ENCODE measurements at regions not wholly inside any gene's neighbourhood (a gene's known extent, or its start where the extent isn't known, plus 50 kb on each side); places are given as distances from the start of the nearest gene placed in this dataset.
"Not testable (repeated sequence)": the region's sequence is repeated elsewhere in the genome, so short reads cannot be mapped to it uniquely, and the experiment has no call there.

DNA sequence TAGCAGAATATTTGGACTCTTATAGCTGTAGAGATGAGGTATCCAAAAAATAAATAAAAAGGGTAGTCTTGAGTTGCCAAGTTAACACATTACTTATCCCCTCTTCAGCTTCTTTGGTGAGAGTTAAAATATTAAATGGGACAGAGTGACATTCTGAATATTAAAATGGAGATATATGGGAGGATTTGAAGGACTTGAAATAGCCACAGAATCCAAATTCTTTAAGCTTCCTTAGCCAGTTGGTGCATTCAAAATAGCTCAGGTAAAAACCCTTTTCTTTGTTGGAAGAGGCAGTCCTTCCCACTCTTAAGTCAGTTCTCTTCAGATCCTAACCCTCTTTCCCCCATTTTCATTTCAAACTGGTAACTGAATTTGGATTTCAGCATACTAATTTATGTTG is 130.1 kb upstream of the KLF12 start:
- Histone ChIP-seq H3K4me1 (ENCODE audit: control insufficient read depth, insufficient read depth, low read length) (no peaks in the 10 kb centered on the region), H3K36me3 (ENCODE audit: control insufficient read depth in 2 of 2, insufficient read depth in 2 of 2, low read length in 1 of 2) (no peaks in the 10 kb centered on the region), H3K4me3 (no peak overlapping the region), H3K79me2 (ENCODE audit: control insufficient read depth, insufficient read depth, low read length) (no peaks in the 10 kb centered on the region), H4K20me1 (ENCODE audit: control insufficient read depth, insufficient read depth) (no peaks in the 10 kb centered on the region), H3K9me3 (replicated peaks; ENCODE audit: control insufficient read depth, insufficient read depth, low read length) (no peaks in the 10 kb centered on the region; the same call in 2 of the 3 replicates), H3K27ac (ENCODE audit: control insufficient read depth, insufficient read depth) (no peak overlapping the region), H3K9ac (ENCODE audit: control insufficient read depth, insufficient read depth, low read length) (no peak overlapping the region), H3K4me2 (ENCODE audit: control insufficient read depth, insufficient read depth) (no peak overlapping the region), H3K27me3 (replicated peaks in 1 of 2; ENCODE audit: control insufficient read depth in 2 of 2, insufficient read depth in 2 of 2, low read length in 1 of 2) (no peaks in the 10 kb centered on the region), H2AFZ (ENCODE audit: control insufficient read depth, low read depth, low read length) (no peak overlapping the region)
- intact Hi-C loops (cut with micrococcal nuclease; ENCODE audit: unreplicated experiment) = no loop called here
- ChIA-PET CTCF (no interaction called here), RAD21 (ENCODE audit: unreplicated experiment) (no interaction called here), POLR2A (no interaction called here), SMC1A (ENCODE audit: uncharacterized antibody, unreplicated experiment) (no interaction called here)
- ATAC-seq (no peak), FAIRE-seq (no peak), DNase-seq (ENCODE audit: low read depth, low spot score) (no peak)
- BruUV-seq (replicated peaks) = no TSS peak
- in situ Hi-C loops (cut with MboI) = no loop called here
- TF ChIP-seq ZNF207 (IDR thresholded peaks at IDR 0.05; ENCODE audit: borderline replicate concordance) = no peak

DNA sequence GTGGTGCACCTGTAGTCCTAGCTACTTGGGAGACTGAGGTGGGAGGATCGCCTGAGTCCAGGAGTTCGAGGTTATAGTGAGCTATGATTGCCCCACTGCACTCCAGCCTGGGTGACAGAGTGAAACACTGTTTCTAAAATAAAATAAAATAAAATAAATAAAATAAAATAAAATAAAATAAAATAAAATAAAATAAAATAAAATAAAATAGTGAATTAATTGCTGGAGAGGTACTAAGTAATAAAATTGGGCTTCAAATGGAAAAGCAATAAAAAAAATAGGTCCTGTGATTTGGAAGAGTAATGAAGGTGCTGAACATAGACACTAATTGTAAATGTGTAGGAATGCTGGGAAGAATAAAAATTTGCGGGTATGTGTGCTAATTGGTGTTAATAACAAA is 126.2 kb upstream of the KLF12 start:
- in situ Hi-C loops (cut with MboI); H3K4me3 ChIP-seq; ATAC-seq; H2AFZ ChIP-seq (ENCODE audit: control insufficient read depth, low read depth, low read length); H3K9me3 ChIP-seq (replicated peaks; ENCODE audit: control insufficient read depth, insufficient read depth, low read length); H3K36me3 ChIP-seq (ENCODE audit: control insufficient read depth in 2 of 2, insufficient read depth in 2 of 2, low read length in 1 of 2); H3K4me1 ChIP-seq (ENCODE audit: control insufficient read depth, insufficient read depth, low read length); H3K79me2 ChIP-seq (ENCODE audit: control insufficient read depth, insufficient read depth, low read length); BruUV-seq (replicated peaks); H3K27ac ChIP-seq (ENCODE audit: control insufficient read depth, insufficient read depth); intact Hi-C loops (cut with micrococcal nuclease; ENCODE audit: unreplicated experiment); H4K20me1 ChIP-seq (ENCODE audit: control insufficient read depth, insufficient read depth); H3K9ac ChIP-seq (ENCODE audit: control insufficient read depth, insufficient read depth, low read length); SMC1A ChIA-PET (ENCODE audit: uncharacterized antibody, unreplicated experiment); POLR2A ChIA-PET; H3K27me3 ChIP-seq (replicated peaks in 1 of 2; ENCODE audit: control insufficient read depth in 2 of 2, insufficient read depth in 2 of 2, low read length in 1 of 2); RAD21 ChIA-PET (ENCODE audit: unreplicated experiment); H3K4me2 ChIP-seq (ENCODE audit: control insufficient read depth, insufficient read depth); CTCF ChIA-PET; FAIRE-seq; DNase-seq (ENCODE audit: low read depth, low spot score): not testable (repeated sequence)
- WGBS (ENCODE audit: insufficient coverage, insufficient replicate concordance, low lambda C conversion rate, missing lambda C conversion rate) = 62% methylated on average over 3 of the region's 3 CpGs

GRCh38 chr13:74259641-74260040 is 125.4 kb upstream of the KLF12 start:
- no peak overlapping the region for H3K4me2 ChIP-seq (ENCODE audit: control insufficient read depth, insufficient read depth)
- no peak overlapping the region for H3K9ac ChIP-seq (ENCODE audit: control insufficient read depth, insufficient read depth, low read length)
- POLR2A ChIA-PET = no interaction called here
- no peaks in the 10 kb centered on the region for H3K79me2 ChIP-seq (ENCODE audit: control insufficient read depth, insufficient read depth, low read length)
- no TSS peak for BruUV-seq (replicated peaks)
- no peak for ATAC-seq
- no peaks in the 10 kb centered on the region for H3K36me3 ChIP-seq (ENCODE audit: control insufficient read depth in 2 of 2, insufficient read depth in 2 of 2, low read length in 1 of 2)
- H3K27me3 ChIP-seq (replicated peaks in 1 of 2; ENCODE audit: control insufficient read depth in 2 of 2, insufficient read depth in 2 of 2, low read length in 1 of 2) = no peaks in the 10 kb centered on the region
- no peak overlapping the region for H2AFZ ChIP-seq (ENCODE audit: control insufficient read depth, low read depth, low read length)
- no peaks in the 10 kb centered on the region for H3K4me1 ChIP-seq (ENCODE audit: control insufficient read depth, insufficient read depth, low read length)
- H3K27ac ChIP-seq (ENCODE audit: control insufficient read depth, insufficient read depth) = no peak overlapping the region
- in situ Hi-C loops (cut with MboI) = no loop called here
- RAD21 ChIA-PET (ENCODE audit: unreplicated experiment) = no interaction called here
- H3K9me3 ChIP-seq (replicated peaks; ENCODE audit: control insufficient read depth, insufficient read depth, low read length) = no peaks in the 10 kb centered on the region; the same call in 2 of the 3 replicates
- CTCF ChIA-PET = no interaction called here
- H4K20me1 ChIP-seq (ENCODE audit: control insufficient read depth, insufficient read depth) = no peaks in the 10 kb centered on the region
- WGBS (ENCODE audit: insufficient coverage, insufficient replicate concordance, low lambda C conversion rate, missing lambda C conversion rate) = 44% methylated on average over 3 of the region's 3 CpGs
- no peak for DNase-seq (ENCODE audit: low read depth, low spot score)
- SMC1A ChIA-PET (ENCODE audit: uncharacterized antibody, unreplicated experiment) = no interaction called here
- intact Hi-C loops (cut with micrococcal nuclease; ENCODE audit: unreplicated experiment) = no loop called here
- FAIRE-seq = no peak
- no peak overlapping the region for H3K4me3 ChIP-seq
- TF ChIP-seq HCFC1 (IDR thresholded peaks at IDR 0.05; ENCODE audit: low read length) (no peak), RBBP5 (conservative IDR thresholded peaks at IDR 0.05) (no peak), ZBTB4 (CRISPR knock-in tag; IDR thresholded peaks at IDR 0.05) (no peak), HDAC6 (IDR thresholded peaks at IDR 0.05; ENCODE audit: unreplicated experiment) (no peak), SMARCA5 (IDR thresholded peaks at IDR 0.05) (no peak), PAX5 (IDR thresholded peaks at IDR 0.05; ENCODE audit: borderline replicate concordance, low read depth, low read length) (no peak), CBX3 (IDR thresholded peaks at IDR 0.05; ENCODE audit: borderline replicate concordance, low read depth) (no peak)
